CD1c-positive myeloid dendritic cell (primary cell): ENCODE measurements at regions not wholly inside any gene's neighbourhood (a gene's known extent, or its start where the extent isn't known, plus 50 kb on each side); places are given as distances from the start of the nearest gene placed in this dataset.

ENCODE experiments used
- DNase-seq: peaks from one replicate; pipeline ENCODE4 v3.0.0-alpha.2; 2016; ENCODE audit errors: extremely low spot score

DNA sequence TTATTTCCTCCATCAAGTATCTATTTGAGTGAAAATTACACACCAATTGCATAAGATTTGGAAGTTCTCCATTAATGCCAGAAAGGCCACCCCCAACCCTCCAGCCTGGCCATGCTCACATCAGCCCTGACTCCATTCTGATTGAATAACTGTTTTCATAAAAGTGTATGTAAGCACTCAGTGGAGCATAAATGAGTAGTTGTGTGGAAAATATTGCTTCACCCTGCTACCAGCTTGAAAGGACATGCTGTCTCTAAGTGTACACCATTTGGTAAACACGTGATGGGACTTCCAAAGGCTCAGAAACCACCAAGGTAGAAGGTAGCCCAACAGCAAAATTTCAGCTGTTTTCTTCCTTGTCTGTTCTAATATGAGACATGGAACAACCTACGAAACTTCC, 393.8 kb downstream of the ZNF385D start:
- DNase-seq: no peak

DNA sequence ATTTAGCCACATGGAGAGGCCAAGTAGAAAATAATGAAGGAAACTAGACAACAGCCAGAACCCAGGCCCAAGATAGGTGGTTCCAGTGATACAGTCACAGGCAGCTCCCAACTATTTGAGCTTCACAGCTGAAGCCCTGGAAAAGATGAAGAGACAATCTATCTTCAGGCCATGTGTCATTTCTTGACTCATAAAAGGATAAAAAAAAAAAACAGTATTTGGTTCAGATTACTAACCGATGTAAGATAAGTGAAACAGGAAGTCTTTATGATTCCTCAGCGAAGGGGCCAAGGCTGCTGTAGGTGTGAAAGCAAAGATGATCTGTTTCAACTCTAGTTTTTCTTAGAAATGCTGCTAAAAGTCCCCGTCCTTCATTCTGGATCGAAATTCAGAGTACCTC, 394.6 kb downstream of the ZNF385D start:
- DNase-seq: no peak

DNA sequence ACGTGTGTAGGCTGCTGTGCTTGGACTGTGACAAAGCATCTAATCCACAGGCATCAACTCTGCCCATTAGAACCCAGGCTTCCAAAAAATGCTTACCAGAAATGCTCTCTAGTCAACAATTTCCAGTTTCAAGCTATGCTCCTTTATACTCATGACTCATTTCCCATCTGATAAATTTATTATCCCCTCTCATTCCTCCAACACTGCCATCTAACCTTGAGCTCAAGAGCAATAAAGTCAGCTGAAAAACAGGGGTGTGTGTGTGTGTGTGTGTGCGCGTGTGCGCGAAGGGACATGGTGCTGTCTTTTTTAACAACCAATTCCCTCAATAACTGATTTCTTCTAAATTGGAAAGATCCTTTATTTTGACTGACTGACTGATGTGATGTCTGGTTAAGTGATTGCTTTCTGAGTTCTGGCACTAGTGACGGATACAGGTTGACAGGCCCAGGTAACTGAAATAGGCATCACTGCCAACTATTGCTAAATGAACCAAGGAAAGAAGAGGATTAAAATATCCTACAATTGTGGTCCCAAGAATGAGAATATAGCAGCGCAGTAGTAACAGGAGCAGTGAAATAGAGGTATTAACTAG, 405.5 kb downstream of the ZNF385D start:
- DNase-seq: no peak

DNA sequence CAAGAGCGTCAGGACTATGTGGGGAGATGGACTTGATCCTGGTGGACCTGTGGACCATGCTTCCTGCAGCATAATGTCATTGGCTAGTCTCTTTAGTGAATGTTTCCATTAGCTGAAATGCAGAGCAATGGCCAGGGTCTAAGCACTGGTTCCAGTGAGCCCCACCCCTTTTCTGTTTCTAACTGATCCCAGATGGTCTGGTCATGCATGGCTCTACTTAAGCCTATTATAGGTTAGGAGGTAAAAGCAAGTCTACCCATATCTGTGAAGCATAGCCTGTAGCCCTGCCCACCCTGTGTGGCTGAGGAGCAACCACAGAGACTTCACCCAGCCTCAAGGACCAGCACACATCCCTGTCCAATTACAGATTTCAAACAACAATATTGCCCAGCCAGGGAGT, 419.2 kb downstream of the ZNF385D start:
- no peak for DNase-seq

DNA sequence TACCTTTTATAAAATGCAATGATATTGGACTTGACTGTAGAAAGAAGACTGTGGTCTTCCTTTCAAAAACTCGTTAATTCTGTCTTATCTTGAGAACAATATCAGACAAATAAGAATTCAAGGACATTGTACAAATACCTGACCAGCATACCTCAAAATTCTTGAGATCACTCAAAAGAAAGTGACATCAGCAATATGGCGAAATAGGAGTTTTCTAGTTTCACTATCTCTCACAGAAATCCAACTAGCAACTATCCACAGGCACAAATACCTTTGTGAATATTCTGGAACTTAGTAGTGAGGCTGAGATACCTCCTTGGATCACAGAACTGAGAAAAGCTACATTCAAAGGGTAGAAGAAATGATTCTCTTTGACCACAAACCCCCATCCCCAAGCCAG, 419.7 kb downstream of the ZNF385D start:
- DNase-seq: no peak

DNA sequence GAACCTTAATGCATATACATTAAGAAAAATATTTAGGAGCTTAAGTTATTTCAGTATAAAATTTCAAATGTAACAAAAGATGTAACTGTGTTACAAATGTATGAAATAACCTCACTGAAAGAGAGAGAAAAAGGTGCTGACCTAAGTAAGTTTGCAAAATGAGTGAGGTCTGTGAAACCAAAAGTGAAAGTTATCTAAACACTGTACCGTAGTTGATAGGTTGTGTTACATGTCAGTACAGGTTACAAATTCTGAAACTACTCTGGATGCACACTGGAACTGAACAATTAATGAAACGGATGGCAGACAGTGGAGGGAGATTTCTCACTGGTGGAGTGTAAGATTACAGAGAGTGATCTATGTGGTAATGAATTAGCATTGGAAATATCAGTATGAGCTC, 420.7 kb downstream of the ZNF385D start:
- no peak for DNase-seq

DNA sequence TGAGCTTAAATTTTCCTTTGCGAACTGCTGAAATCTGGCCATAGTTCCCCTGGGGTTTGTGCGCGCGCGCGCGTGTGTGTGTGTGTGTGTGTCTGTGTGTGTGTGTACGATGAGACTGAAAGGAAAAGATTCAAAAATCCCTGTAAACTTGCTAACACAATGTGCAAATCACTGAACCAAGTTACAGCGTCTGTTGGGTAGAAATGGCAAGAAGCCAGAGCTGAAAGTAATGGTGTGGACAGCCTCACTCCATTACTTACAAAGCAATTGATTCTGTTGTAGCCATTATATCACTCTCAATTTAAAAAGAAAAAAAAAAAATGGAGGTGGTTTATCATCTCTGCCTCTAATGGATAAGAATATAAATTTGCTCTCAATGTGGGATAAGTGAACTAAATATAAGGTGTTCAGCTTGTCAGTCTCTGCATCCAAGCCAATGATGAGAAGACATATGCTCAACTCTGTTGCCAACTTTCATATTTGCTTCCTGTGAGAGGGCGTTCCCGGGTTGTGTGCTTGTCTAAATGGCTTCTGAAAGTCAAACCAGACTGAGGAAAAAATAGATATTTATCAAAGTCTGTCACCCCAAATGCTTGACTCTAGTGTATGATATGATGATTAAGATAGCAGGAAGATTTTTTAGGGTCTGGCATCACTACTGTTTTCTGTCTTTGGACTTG, 422.2 kb downstream of the ZNF385D start:
- no peak for DNase-seq

DNA sequence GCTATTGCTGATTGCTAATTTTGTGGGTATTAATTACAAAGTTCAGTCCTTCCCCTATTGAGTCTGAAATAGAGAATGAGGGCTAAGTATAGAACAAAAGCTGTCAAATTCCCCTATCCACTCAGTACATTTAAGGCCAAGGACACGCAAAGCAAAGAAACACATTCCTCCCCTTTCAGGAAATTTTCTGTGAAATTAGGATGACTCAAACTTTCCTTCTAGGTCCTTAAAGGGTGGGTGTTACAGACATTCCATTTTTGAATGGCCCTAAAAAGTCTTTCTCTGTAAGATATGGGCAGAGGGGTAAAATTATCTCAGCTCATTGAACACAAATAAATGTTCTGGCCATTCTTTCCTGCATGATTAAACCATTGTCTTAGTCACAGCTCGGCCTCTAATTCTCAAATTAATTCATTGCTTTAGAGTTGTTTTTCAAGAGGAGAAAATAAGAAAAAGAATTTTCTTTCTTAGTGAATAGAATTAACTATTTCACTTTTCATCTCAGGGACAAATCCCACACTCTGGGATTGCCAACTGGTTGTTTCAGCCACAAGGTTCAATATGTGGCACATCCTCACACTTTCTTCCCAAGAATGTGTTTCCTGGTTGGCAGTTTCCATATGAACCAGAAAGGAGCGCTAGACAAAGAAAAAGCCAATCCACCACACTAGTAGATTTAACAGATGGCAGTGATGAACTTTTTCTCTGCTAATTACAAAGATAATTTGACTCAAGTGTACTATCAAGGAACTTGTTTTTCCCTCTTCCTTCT, 424.1 kb downstream of the ZNF385D start:
- DNase-seq: no peak

DNA sequence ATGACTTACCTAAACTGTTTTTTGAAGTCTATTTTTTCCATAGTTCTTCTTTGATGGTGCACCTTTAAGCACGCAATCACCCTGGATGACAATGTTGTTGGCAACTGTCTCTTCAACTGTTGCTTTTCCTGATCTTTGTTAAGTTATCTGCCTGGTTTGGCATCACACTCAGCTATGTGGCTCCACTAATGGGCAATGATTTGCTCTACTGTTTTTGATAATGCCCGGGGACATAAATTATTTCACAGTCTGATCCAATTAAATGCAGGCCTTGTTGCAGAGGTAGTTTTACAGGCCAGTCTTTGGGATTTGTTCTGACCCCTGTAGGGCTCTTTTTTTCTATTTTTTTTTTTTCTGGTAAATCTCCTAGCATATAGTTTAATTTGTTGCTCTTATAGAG, 436.3 kb downstream of the ZNF385D start:
- DNase-seq: no peak

DNA sequence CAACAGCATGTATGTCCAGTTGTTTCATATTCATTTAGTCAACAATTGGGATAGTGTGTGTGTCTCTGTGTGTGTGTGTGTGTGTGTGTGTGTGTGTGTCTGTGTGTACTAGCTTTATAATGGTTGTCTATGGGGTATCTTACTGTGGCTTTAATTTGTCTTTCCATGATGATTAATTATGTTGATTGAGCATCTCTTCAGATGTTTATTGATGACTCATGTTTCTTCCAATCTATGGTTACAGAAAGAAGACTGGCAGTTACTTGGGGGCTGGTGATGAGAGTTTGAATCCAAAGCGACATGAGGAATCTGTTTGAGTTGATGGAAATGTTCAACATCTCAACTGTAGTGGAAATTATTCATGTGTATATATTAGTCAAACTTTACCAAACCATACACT, 440.1 kb downstream of the ZNF385D start:
- no peak for DNase-seq

DNA sequence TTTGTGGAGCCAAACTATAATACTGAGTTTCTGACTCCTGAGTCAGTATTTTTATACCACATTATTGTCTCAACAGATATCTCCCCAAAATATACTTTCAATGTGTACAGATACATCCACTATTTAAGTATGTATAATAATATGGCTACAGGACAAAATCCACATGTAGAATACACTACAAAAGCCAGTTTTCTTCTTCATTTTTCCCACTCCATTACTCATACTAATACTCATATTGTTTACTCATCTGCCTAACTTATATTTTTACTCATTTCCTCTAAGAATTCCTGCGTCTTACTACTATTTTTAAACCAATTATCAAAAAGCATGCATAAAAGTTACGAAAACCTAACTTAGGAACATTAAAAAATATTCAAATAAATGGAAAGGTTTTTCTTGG, 440.8 kb downstream of the ZNF385D start:
- DNase-seq: no peak

DNA sequence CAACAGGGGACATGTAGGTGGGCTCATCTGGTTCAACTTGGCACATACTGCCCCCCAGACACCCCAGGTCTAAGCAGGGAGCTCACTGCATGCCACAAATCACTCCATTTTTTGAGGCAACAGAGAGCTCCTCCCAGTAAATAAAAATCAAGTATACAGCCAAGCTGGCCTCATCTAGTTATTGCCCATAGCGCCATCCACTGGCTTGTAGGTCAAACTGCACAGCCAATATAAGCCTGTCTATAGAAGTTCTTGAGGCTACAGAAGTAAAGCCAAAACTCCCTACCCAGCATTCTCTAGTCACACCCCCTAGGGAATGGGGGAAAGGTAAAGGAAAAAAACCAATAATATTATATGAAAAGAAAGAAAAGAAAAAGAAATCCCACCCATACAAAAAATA, 453.7 kb downstream of the ZNF385D start:
- DNase-seq: no peak

DNA sequence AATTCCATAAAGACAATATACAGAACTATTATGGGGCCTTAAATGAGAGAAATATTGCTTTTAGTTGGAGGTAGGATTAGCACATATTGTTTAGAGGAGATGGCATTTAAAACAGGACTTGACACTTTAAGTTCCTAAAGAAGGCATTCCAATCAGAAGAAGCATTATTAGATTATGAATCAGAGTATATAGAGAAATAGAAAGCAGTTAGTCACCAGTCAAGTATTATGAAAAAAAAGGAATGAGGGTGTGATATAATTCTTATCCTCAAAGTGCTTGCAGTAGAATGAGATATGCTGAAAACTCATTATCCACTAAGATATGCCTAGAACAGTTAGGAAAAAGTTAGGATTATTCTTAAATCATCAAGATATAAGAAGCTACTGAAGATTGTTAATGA, 456.2 kb downstream of the ZNF385D start:
- no peak for DNase-seq

DNA sequence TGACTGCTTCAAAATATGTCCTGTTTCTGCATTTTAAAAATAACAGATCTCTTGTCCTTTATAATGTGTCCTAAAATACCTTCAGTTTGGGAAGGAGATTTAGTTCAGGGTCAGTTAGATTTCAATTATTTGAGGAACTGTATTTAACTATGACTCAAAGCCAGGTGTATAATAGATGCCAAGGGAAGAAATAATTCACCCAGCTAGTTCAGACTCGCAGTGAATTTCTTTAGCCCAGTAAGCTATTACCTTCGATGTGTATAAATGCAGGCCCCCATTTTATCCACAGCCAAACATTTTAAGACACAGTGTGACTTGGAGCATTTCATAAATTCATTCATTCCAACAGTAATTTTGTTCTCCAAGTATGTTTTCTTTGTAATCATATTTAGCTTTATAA, 458.0 kb downstream of the ZNF385D start:
- no peak for DNase-seq

DNA sequence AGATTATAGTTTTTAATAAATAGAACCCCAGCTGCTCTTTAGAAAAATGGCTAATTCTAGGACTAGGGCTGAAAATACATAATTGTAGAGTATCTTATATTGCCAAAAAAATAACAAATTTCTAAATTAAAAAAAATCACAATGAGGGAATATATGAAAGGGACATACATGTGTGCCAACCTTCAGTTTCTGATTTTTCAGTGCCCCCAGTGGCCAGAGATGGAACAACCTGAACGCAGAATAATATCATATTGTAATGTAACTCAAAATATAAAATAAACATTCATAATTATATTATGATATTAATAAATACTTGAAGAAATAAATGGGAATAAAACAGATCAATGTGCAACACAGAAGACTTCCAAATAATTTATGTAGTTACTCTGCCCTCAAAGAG, 460.5 kb downstream of the ZNF385D start:
- no peak for DNase-seq

DNA sequence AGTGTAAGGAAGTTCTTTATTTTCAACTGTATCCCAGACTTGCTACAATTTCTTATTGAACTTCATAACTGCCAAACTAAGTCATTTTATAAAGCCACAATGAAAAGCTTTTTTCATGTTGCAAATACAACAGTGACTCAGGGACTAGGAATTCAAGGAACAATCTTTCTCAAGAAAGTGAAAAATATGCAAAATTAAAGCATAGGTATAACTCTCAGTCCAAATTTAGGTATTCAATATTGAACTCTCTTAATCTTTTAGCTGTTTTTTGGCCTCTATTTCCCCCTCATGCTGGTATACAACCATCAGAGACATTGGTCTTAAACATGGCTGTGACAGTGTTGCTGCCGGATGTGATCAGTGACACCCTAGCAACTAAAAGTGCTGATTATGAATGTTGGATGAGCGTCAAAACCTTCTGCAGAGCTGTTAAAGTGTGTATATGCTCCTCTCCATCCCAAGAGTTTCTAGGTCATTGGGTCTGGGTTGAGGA, 476.9 kb downstream of the ZNF385D start:
- no peak for DNase-seq

DNA sequence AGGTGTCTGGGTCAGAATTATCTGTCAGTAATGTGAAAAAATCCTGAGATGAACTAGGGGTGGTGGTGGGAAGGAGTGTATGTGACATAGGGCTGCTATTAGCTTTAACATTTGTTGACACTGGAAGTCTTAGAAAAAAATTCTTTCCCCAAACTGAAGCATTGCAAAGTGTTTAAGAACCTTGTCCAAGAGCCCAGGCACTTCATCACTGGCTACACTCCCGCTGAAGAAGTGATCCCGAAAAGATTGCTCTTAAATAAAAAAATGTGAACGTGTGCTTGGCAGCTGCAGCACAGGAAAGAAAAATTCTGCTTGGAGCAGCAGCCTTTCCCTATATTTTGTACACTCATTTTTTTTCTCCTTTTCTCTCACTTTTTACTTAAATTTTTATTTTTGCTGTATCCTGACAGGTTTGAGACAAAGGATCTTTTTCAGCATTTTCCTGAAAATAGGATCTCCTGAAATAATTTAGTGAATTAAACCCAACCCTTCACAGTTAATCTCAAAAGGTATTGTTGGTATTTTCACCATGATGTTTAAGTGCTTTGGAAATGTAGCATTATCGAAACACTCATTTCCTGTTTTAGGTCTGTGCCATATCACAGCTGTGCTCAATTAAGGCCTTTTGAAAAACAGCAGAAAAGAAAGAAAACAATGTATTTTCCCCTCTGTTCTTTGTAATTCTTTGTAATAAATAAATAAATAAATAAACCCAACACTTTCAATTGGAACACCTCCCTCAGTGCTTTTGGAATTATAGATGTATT, 477.6 kb downstream of the ZNF385D start:
- no peak for DNase-seq

DNA sequence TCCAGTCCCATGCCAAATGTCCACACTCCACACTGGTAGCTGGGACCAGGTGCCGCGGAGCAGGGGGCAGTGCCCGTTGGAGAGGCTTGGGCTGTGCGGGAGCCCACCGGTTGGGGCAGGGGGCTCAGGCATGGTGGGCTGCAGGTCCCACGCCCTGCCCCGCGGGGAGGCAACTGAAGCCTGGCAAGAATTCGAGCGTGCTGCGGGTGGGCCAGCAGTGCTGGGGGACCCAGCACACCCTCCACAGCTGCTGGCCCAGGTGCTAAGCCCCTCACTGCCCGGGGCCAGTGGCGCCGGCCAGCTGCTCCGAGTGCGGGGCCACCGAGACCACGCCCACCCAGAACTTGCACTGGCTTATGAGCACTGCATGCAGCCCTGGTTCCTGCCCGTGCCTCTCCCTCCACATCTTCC, 479.4 kb downstream of the ZNF385D start:
- no peak for DNase-seq

DNA sequence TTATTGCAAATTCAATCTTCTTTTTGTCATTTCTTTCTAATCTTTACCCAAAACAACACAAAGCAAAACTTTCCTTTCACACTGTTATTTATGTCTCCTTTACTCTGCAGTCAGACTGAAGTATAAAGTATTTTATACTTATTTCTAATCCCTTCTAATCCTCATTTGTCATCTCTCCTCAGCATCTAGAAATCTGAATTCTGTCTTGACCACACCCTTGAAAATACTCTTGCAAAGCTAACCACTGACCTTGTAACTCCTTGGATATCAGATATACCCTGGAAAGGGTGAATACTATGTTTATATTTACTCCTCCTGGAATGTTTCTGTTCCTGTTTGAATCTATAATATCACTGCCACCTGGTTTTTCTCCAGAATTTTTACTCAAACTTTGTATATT, 481.1 kb downstream of the ZNF385D start:
- DNase-seq: no peak

DNA sequence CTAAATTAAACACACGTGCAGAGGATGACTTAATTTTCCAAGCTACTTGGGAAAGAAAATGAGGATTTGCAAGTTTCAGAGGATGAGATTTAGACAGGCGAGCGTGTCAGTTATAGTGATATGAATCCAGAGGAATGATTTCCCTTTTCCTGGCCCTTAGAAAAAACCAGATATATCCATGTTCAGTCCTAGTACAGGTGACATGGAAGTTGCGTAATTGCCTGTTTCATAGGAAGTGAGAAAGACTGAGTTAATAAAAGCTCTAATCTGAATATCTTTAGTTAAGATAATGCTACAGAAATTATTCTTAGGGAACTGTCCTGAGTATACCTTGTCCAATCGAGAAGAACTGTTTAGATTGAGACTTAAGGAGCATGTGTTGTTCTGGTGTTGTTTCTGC, 490.5 kb downstream of the ZNF385D start:
- no peak for DNase-seq

DNA sequence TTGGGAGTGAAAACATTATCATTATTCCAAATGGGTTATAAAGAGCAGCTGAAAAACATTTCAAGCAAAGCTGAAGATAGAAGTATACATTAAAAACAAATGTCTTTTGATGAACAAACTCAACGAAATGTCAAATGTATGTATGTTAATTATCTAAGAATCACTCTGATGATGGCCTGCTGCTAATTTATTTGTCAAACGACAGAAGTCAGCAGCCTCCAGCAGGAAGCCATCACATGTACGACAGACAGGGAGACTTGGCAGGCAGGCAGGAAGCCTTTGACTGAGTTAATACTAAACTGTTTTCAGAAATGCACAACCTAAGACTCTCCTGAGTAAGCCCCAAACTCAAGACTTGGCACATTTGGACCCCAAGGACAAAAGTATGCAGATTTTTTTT, 491.1 kb downstream of the ZNF385D start:
- DNase-seq: no peak

DNA sequence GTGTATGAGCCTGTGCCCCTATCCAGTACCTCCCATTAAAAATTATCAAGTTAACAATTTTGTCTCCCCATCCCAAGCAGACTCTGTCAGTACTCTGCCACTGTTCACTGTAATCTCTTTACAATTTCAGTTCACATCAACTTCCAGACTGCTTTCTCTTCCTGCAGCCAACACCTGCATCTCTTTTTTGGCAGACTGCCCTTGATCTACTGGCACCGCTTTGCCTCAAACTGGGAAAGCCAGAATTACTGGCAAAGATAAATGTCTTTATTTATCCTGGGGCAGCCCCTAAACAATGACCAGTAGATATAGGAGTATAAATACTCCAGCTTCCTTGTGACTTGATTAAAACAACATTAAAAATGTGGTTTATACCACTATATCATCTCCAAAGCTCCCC, 494.1 kb downstream of the ZNF385D start:
- DNase-seq: no peak
